OCI-LY7 (cell line): ENCODE measurements at regions not wholly inside any gene's neighbourhood (a gene's known extent, or its start where the extent isn't known, plus 50 kb on each side); places are given as distances from the start of the nearest gene placed in this dataset.

Experiments used
- BruUV-seq: library from RNA; stranded (reverse); fragments of 400-500 nt; replicated peaks from 2 replicates; lab custom pipeline; 2021; lab: Mats Ljungman, UMichigan
- CTCF ChIA-PET: fragments of 300-600 bp; sonication (Branson Sonifier 250); formaldehyde crosslinking; loops from one replicate; lab custom pipeline; 2022; ENCODE audit warnings: antibody characterized with exemption; ENCODE audit not compliant: unreplicated experiment; lab: Charles Lee
- POLR2A ChIA-PET: fragments of 300-600 bp; sonication (Branson Sonifier 250); formaldehyde crosslinking; loops from one replicate; lab custom pipeline; 2022; ENCODE audit warnings: antibody characterized with exemption; lab: Charles Lee
- DNase-seq: peaks from one replicate; pipeline ENCODE4 v3.0.0-alpha.2; 2015; ENCODE audit warnings: low spot score
- H2AFZ ChIP-seq: fragments of 200-600 bp; sonication (generic), shearing (Covaris generic); 2 replicates; pipeline ENCODE4 v1.6.1; 2014; ENCODE audit warnings: mild to moderate bottlenecking, antibody characterized with exemption, low read length, moderate library complexity
- H3K27ac ChIP-seq: fragments of 200-600 bp; sonication (generic); 2 replicates; pipeline ENCODE4 v1.5.1; 2014; ENCODE audit warnings: mixed run types, low read depth, mild to moderate bottlenecking, moderate library complexity, low read length, inconsistent platforms; ENCODE audit not compliant: poor library complexity, severe bottlenecking
- H3K36me3 ChIP-seq: fragments of 200-600 bp; sonication (generic); 2 replicates; pipeline ENCODE4 v1.6.1; 2014; ENCODE audit warnings: mild to moderate bottlenecking, antibody characterized with exemption, low read length, moderate library complexity, mixed read lengths; ENCODE audit not compliant: insufficient read depth
- H3K4me1 ChIP-seq: fragments of 200-600 bp; sonication (generic); 2 replicates; pipeline ENCODE4 v1.5.1; 2014; ENCODE audit warnings: mild to moderate bottlenecking, low read length; ENCODE audit not compliant: insufficient read depth, poor library complexity, severe bottlenecking
- H3K4me2 ChIP-seq: fragments of 200-600 bp; sonication (generic); 2 replicates; pipeline ENCODE4 v1.6.1; 2014; ENCODE audit warnings: mild to moderate bottlenecking, low read length
- H3K4me3 ChIP-seq: fragments of 200-600 bp; sonication (generic); 2 replicates; pipeline ENCODE4 v1.5.1; 2014; ENCODE audit warnings: mild to moderate bottlenecking, low read depth, low read length; ENCODE audit not compliant: poor library complexity, severe bottlenecking
- H3K79me2 ChIP-seq: fragments of 200-600 bp; sonication (generic); 2 replicates; pipeline ENCODE4 v1.6.1; 2016; ENCODE audit warnings: low read depth, mild to moderate bottlenecking, low read length, moderate library complexity, mixed read lengths; ENCODE audit not compliant: insufficient read depth
- H3K9me2 ChIP-seq: fragments of 200-600 bp; sonication (generic); 2 replicates; pipeline ENCODE4 v1.6.1; 2016; ENCODE audit warnings: mild to moderate bottlenecking, low read length, mixed read lengths; ENCODE audit not compliant: insufficient read depth
- H3K9me3 ChIP-seq: fragments of 200-600 bp; sonication (generic); 2 replicates; pipeline ENCODE4 v1.6.1; 2014; ENCODE audit warnings: mild to moderate bottlenecking, mixed run types, low read length, mixed read lengths
- H4K20me1 ChIP-seq: fragments of 200-600 bp; sonication (generic); 2 replicates; pipeline ENCODE4 v1.6.1; 2014; ENCODE audit warnings: mild to moderate bottlenecking, antibody characterized with exemption, low read length, moderate library complexity, mixed read lengths; ENCODE audit not compliant: insufficient read depth
- EZH2phosphoT487 ChIP-seq: fragments of 200-600 bp; sonication (generic); IDR thresholded peaks from 2 replicates; pipeline ENCODE4 v1.6.1; 2018; ENCODE audit warnings: low read depth, borderline replicate concordance, mild to moderate bottlenecking, mixed run types, antibody characterized with exemption, low read length, moderate library complexity, mixed read lengths
- intact Hi-C: fragments of 100-400 bp; cut with micrococcal nuclease; formaldehyde crosslinking; loops from one replicate; pipeline ENCODE4 v1.10.0; 2022; ENCODE audit not compliant: unreplicated experiment
- TF ChIP-seq, protein P1 (sequence below): fragments of 200-600 bp; sonication (generic); conservative IDR thresholded peaks from 2 replicates; pipeline ENCODE4 v1.5.1; 2014; ENCODE audit warnings: mild to moderate bottlenecking, antibody characterized with exemption, low read length, moderate library complexity, mixed read lengths

DNA sequence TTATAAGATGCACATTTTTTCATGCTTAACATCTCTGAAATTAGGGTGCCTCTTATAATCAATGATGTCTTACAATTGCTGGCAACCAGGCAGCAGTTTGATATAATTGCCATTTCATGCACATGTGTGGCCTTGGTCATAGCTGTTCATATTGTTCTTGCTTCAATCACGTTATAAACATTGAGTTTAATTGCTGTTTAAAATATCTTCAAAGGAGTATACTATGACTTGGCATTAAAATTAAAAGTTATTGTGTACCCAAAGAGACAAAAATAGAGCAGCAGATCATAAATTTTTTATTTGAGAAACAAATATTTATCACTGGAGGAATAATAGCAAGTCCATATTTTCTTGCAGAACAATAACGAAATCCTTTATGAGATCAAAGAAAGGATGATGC lies 325.5 kb downstream of the LMX1A start:
- CTCF ChIA-PET = no interaction called here
- Histone ChIP-seq H3K36me3 (no peaks in the 10 kb centered on the region), H4K20me1 (no peaks in the 10 kb centered on the region), H3K4me2 (no peak overlapping the region), H2AFZ (no peak overlapping the region), H3K79me2 (no peaks in the 10 kb centered on the region), H3K4me1 (no peaks in the 10 kb centered on the region), H3K4me3 (no peak overlapping the region), H3K9me3 (no peaks in the 10 kb centered on the region), H3K9me2 (no peaks in the 10 kb centered on the region), H3K27ac (no peak overlapping the region)
- TF ChIP-seq, protein P1, sequence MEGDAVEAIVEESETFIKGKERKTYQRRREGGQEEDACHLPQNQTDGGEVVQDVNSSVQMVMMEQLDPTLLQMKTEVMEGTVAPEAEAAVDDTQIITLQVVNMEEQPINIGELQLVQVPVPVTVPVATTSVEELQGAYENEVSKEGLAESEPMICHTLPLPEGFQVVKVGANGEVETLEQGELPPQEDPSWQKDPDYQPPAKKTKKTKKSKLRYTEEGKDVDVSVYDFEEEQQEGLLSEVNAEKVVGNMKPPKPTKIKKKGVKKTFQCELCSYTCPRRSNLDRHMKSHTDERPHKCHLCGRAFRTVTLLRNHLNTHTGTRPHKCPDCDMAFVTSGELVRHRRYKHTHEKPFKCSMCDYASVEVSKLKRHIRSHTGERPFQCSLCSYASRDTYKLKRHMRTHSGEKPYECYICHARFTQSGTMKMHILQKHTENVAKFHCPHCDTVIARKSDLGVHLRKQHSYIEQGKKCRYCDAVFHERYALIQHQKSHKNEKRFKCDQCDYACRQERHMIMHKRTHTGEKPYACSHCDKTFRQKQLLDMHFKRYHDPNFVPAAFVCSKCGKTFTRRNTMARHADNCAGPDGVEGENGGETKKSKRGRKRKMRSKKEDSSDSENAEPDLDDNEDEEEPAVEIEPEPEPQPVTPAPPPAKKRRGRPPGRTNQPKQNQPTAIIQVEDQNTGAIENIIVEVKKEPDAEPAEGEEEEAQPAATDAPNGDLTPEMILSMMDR = no peak
- TF ChIP-seq EZH2phosphoT487 = no peak
- DNase-seq = no peak
- POLR2A ChIA-PET = no interaction called here
- BruUV-seq = no TSS peak
- intact Hi-C loops = no loop called here

DNA sequence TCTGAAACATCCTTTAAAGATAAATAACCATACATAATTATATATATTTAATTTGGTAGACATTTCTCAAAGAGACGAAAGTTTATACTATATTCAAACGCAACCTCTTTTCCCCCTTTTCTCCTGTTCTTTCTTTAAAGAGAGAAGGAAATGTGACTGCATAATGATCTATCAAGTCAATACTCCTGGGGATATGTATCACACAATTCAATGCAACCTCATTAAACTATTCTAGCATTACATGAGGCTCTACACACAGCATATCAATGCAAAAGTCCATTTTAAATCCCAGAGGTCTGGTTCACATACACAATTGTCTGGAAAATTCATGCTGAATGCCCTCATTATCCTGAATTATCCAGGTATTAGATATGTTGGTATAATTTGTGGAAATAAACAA lies 330.7 kb downstream of the LMX1A start:
- H3K9me2 ChIP-seq = no peaks in the 10 kb centered on the region
- H3K4me1 ChIP-seq = no peaks in the 10 kb centered on the region
- H4K20me1 ChIP-seq = no peaks in the 10 kb centered on the region
- BruUV-seq = no TSS peak
- CTCF ChIA-PET = no interaction called here
- POLR2A ChIA-PET = interaction anchor here (0.7 kb wide), 2 partner anchors 16 to 338 kb away, joined by 3 read pairs; no protein-coding TSS in a partner anchor
- no peak overlapping the region for H3K27ac ChIP-seq
- no peak overlapping the region for H2AFZ ChIP-seq
- no peak for DNase-seq
- H3K79me2 ChIP-seq = no peaks in the 10 kb centered on the region
- H3K36me3 ChIP-seq = no peaks in the 10 kb centered on the region
- no peak overlapping the region for H3K4me3 ChIP-seq
- H3K9me3 ChIP-seq = no peaks in the 10 kb centered on the region
- no peak for TF ChIP-seq EZH2phosphoT487
- TF ChIP-seq, protein P1 = no peak
- no peak overlapping the region for H3K4me2 ChIP-seq
- intact Hi-C loops = no loop called here

DNA sequence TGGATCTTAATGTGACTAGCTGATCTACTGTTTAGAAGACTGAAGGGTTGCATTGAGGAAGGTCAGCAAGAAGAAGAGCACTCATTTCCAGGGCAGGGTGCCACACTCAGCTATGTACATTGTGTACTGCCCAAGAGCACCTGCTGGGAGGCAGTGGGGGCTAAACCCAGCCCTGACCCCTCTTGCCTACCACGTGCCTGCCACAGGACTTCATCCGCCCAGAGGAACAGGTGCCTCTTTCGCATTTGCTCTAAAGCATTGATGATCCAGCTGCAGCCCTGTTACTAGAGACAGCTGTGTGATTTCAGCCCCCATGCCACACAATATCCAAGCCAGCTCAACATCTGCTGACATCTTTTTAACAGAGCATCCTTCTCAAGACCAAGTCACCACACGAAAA lies 341.8 kb downstream of the LMX1A start:
- intact Hi-C loops = no loop called here
- DNase-seq = no peak
- POLR2A ChIA-PET = no interaction called here
- Histone ChIP-seq H3K79me2 (no peaks in the 10 kb centered on the region), H2AFZ (no peak overlapping the region), H3K4me3 (no peak overlapping the region), H3K27ac (no peak overlapping the region), H4K20me1 (no peaks in the 10 kb centered on the region), H3K9me3 (no peaks in the 10 kb centered on the region), H3K4me1 (no peaks in the 10 kb centered on the region), H3K36me3 (no peaks in the 10 kb centered on the region), H3K4me2 (no peak overlapping the region), H3K9me2 (no peaks in the 10 kb centered on the region)
- BruUV-seq = no TSS peak
- TF ChIP-seq, protein P1 = no peak
- TF ChIP-seq EZH2phosphoT487 = no peak
- CTCF ChIA-PET = no interaction called here
